GM18511 (cell line): ENCODE measurements at regions not wholly inside any gene's neighbourhood (a gene's known extent, or its start where the extent isn't known, plus 50 kb on each side); places are given as distances from the start of the nearest gene placed in this dataset.
"Not testable (repeated sequence)": the region's sequence is repeated elsewhere in the genome, so short reads cannot be mapped to it uniquely, and the experiment has no call there.

Source experiments
- ATAC-seq: cut with Tn5 transposase; IDR thresholded peaks from one replicate; pipeline ENCODE4 v1.9.1; 2021; ENCODE audit warnings: mild to moderate bottlenecking, moderate library complexity; ENCODE audit not compliant: unreplicated experiment

- ATAC-seq = no peak
These were observed 1300.8 kb upstream of the B3GALT2 start for GRCh38 chr1:194487172-194487571.

GRCh38 chr1:194485432-194485831 lies 1299.0 kb upstream of the B3GALT2 start:
- ATAC-seq = no peak

DNA sequence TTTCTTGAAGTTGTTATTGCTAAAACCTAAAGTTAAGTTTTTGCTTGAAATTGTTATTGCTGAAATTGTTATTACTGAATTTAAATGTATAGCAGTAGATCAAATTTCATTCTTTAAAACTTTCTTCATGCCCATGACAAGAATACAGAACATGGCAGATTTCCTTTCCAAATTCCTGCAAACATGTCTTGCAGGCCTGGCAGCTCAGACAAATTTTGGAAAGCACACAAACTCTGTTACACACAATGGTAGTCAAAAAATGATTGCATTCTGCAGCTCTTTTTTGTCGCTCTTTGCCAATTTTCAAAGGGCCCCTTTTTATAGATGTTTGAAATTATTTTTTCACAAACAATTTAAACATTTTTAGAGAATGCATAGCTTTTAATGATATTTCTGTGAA lies 1292.3 kb upstream of the B3GALT2 start:
- no peak for ATAC-seq

GRCh38 chr1:194477908-194478307 lies 1291.5 kb upstream of the B3GALT2 start:
- peak; percentile 99 for ATAC-seq

- ATAC-seq = no peak
These were observed 1290.5 kb upstream of the B3GALT2 start for GRCh38 chr1:194476872-194477271.

GRCh38 chr1:194476351-194476750 lies 1289.9 kb upstream of the B3GALT2 start:
- no peak for ATAC-seq

DNA sequence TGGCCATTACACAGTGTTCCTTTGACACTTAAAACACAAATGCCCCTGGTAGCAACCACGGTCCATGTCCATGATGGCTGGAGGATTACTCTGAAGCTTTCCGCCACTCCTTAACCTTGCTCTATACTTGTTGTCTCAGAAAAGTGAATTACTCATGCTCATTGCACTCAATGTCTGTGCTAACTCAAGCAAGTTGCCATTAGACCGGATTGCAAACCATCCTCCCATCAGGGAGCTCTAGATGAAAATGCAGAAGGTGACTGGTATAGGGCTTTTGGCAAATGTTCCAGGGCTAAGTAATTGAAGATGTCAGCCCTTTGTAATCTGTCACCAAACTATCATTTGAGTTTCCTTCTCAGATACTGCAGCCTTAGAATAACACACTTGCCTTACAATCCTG lies 1288.3 kb upstream of the B3GALT2 start:
- no peak for ATAC-seq

- ATAC-seq = no peak
These were observed 1287.4 kb upstream of the B3GALT2 start for GRCh38 chr1:194473766-194474165.

DNA sequence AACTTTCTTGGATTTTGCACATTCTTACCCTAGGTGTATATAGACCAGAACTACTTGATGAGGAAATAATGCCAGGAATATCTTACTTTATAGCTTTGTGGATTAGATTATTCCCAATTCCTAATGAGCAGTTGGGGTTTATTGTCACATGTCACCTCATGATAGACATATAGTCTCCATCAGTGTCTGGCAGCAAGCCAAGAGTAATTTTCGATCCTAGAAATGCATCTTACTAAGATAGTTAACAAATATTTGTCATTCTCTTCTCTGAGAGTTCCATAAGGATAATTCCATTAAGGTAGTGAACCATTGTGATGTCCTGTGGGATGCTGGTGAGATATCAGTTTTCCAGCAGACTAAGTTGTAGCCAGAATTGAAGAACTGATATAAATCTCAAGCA lies 1282.9 kb upstream of the B3GALT2 start:
- ATAC-seq = no peak

GRCh38 chr1:194466706-194467105 lies 1280.3 kb upstream of the B3GALT2 start:
- ATAC-seq = no peak

- ATAC-seq = no peak
These were observed 1261.2 kb upstream of the B3GALT2 start for GRCh38 chr1:194447636-194448035.

- ATAC-seq = no peak
These were observed 1258.8 kb upstream of the B3GALT2 start for GRCh38 chr1:194445244-194445643.

- no peak for ATAC-seq
These were observed 1256.6 kb upstream of the B3GALT2 start for GRCh38 chr1:194442901-194443575.

GRCh38 chr1:194437135-194437534 lies 1250.7 kb upstream of the B3GALT2 start:
- no peak for ATAC-seq

- ATAC-seq = no peak
These were observed 1244.7 kb upstream of the B3GALT2 start for GRCh38 chr1:194431121-194431520.

- ATAC-seq = no peak
These were observed 1234.3 kb upstream of the B3GALT2 start for GRCh38 chr1:194420706-194421105.

DNA sequence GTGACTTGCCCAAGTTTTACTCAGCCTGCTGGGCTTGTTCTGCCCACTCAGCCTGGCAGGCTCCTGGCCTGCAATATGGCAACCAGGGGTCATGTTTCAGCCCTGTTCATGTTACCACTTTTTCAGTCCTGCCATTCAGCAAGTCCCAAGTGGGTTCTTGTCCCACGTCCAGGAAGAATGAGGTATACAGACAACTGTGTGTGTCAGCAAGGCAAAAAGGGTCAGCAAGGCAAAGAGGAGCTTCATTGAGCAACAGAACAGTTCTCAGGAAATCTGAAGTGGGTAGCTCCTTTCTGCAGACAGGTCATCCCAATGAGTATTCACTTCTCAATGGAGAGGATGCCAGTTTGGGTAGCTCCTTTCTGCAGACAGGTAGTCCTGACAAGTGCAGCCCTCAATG lies 1233.3 kb upstream of the B3GALT2 start:
- no peak for ATAC-seq

DNA sequence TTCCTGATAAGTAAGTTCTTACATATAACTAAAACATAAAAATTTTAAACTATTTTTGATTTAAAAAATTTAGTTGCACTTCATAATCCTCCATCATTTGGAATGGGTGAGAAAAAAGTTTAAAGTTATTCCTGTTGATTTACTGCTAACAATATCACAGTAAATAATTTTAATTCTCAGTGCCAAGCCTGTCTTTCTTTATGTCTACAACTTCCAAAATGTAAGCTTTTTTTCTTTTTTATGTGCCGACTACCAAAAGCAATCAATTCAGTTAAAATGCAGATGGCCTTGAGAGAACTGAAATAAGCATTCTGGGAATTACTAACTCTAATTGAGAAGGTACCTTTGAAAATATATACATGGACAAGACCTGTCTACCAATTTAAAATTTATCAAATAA lies 1224.3 kb upstream of the B3GALT2 start:
- ATAC-seq = no peak

DNA sequence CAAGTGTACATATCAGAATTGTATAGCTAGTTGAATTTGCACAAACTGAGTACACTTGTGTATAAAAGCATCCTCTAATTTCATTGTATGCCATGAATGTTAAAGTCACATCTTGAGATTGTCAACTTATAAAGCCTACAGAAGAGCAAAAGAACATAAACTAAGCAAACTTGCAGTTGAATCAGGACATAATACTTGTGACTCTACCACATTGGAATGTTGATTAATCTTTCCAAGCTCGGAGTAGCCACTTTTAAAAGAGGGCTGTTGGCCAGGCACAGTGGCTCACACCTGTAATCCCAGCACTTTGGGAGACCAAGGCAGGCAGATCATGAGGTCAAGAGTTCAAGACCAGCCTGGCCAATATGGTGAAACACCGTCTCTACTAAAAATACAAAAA lies 1220.8 kb upstream of the B3GALT2 start:
- ATAC-seq = not testable (repeated sequence)

DNA sequence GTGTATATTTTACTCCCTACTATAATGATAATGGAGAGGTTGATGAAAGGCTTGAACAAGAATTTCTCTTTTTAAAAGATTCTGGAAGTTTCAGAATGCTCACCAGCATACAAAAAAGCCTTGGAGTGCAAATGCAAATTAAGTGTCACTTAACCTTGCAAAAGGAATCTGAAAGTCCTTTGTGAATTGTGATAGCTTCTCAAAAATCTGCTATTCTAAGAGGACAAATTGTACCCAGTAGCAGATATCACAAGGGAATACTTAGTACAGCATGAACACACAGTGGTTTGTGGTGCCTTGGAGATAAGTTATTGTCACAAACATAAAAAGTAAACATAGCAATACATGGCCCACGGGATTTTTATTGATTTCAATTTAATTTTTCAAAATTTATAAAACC lies 1208.3 kb upstream of the B3GALT2 start:
- no peak for ATAC-seq

DNA sequence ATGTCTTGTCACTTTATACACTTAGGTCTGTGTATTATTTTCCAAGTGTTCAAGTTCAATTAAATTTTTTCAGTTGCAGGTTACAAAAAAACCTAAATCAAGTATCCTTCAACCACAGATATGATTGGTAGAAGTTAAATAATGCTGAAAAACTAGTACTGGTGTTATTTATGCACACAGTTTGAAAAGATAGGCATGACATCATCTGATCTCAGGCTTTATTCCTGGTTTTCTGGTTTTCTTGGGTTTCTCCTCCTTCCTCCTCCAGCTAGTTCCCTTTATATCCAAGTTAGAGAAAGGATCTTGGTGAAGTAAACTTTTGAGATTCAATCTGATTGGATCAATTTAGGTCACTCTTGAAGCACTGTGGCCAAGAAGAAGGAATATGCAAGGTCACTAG lies 1201.1 kb upstream of the B3GALT2 start:
- no peak for ATAC-seq

GRCh38 chr1:194378517-194378916 lies 1192.1 kb upstream of the B3GALT2 start:
- no peak for ATAC-seq

GRCh38 chr1:194374649-194375048 lies 1188.2 kb upstream of the B3GALT2 start:
- ATAC-seq = no peak
